ENCODE measurements at regions not wholly inside any gene's neighbourhood (a gene's known extent, or its start where the extent isn't known, plus 50 kb on each side); places are given as distances from the start of the nearest gene placed in this dataset.
A peak's percentile ranks its signal among the peaks of the same experiment; 100 is the strongest.

DNA sequence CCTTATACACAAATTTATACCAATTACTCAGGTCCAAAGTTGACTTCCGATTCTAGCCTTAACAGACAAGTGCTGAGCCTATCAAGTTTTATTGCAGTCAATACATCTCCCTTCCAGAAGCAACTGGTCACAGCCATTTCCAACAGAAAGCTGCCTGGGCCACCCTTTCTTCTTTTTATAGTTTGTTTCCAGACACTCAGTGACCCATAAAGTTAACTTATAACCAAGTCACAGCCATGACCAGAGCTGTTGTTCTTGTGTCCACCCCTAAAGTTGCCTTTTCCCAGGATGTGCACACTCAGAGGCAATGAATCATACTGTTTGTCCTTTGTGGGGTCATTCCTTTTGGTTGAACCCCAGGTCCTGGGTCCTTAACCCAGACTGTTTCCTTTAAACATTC is 89.9 kb downstream of the CD83 start:
- peaks cover 9 to 18% of the 10 kb centered on the region in 2 donors for H3K4me1 Mint-ChIP-seq
- TF ChIP-seq, protein P1, sequence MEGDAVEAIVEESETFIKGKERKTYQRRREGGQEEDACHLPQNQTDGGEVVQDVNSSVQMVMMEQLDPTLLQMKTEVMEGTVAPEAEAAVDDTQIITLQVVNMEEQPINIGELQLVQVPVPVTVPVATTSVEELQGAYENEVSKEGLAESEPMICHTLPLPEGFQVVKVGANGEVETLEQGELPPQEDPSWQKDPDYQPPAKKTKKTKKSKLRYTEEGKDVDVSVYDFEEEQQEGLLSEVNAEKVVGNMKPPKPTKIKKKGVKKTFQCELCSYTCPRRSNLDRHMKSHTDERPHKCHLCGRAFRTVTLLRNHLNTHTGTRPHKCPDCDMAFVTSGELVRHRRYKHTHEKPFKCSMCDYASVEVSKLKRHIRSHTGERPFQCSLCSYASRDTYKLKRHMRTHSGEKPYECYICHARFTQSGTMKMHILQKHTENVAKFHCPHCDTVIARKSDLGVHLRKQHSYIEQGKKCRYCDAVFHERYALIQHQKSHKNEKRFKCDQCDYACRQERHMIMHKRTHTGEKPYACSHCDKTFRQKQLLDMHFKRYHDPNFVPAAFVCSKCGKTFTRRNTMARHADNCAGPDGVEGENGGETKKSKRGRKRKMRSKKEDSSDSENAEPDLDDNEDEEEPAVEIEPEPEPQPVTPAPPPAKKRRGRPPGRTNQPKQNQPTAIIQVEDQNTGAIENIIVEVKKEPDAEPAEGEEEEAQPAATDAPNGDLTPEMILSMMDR (IDR thresholded peaks at IDR 0.05) = no peak
- H3K27ac Mint-ChIP-seq = no peak overlapping the region
- H3K27ac ChIP-seq (ENCODE audit: low read length) = no peak overlapping the region
- no peak overlapping the region for H3K4me3 ChIP-seq (ENCODE audit: low read length)
- ATAC-seq (no peak), DNase-seq (no peak)
- 94% methylated on average over 1 of the region's 1 CpG for WGBS (ENCODE audit: insufficient coverage)
- intact Hi-C loops (cut with micrococcal nuclease) = no loop called here
- H3K9me3 Mint-ChIP-seq = no peaks in the 10 kb centered on the region
- no peaks in the 10 kb centered on the region for H3K36me3 ChIP-seq (ENCODE audit: control insufficient read depth, insufficient read depth, low read length)
- H3K27me3 Mint-ChIP-seq (ENCODE audit: low read depth in 2 of 2) = no peaks in the 10 kb centered on the region
- no peak overlapping the region for H3K4me3 Mint-ChIP-seq
- peaks cover 22% of the 10 kb centered on the region for H3K4me1 ChIP-seq (ENCODE audit: control insufficient read depth, insufficient read depth, low read length)
- no peaks in the 10 kb centered on the region for H3K27me3 ChIP-seq (ENCODE audit: control insufficient read depth, insufficient read depth, low read length)
- H3K36me3 Mint-ChIP-seq = no peaks in the 10 kb centered on the region
- no peaks in the 10 kb centered on the region for H3K9me3 ChIP-seq (ENCODE audit: control insufficient read depth, insufficient read depth, low read length)

- intact Hi-C loops (cut with micrococcal nuclease) = no loop called here
- no peak overlapping the region for H3K27ac ChIP-seq (ENCODE audit: low read length)
- H3K27me3 ChIP-seq (ENCODE audit: control insufficient read depth, insufficient read depth, low read length) = no peaks in the 10 kb centered on the region
- 89% methylated on average over 3 of the region's 3 CpGs for WGBS (ENCODE audit: insufficient coverage)
- H3K36me3 ChIP-seq (ENCODE audit: control insufficient read depth, insufficient read depth, low read length) = no peaks in the 10 kb centered on the region
- H3K4me1 ChIP-seq (ENCODE audit: control insufficient read depth, insufficient read depth, low read length) = peaks cover 22% of the 10 kb centered on the region
- Mint-ChIP-seq H3K4me1 (peaks cover 9 to 18% of the 10 kb centered on the region in 2 donors), H3K27ac (peak overlapping the region; percentile 29 to 54), H3K9me3 (no peaks in the 10 kb centered on the region), H3K4me3 (peak overlapping the region; percentile 65), H3K27me3 (ENCODE audit: low read depth in 2 of 2) (no peaks in the 10 kb centered on the region), H3K36me3 (no peaks in the 10 kb centered on the region)
- H3K4me3 ChIP-seq (ENCODE audit: low read length) = no peak overlapping the region
- DNase-seq = no peak
- TF ChIP-seq, protein P1 (IDR thresholded peaks at IDR 0.05) = no peak
- no peak for ATAC-seq
- no peaks in the 10 kb centered on the region for H3K9me3 ChIP-seq (ENCODE audit: control insufficient read depth, insufficient read depth, low read length)
Observed at GRCh38 chr6:14209000-14209399, 91.4 kb downstream of the CD83 start.

- H3K4me3 ChIP-seq (ENCODE audit: low read length) = peak overlapping the region; percentile 89
- Mint-ChIP-seq H3K36me3 (no peaks in the 10 kb centered on the region), H3K4me3 (peak overlapping the region; percentile 83), H3K4me1 (peaks cover 9 to 18% of the 10 kb centered on the region in 2 donors), H3K27ac (peak overlapping the region; percentile 43 to 86), H3K27me3 (ENCODE audit: low read depth in 2 of 2) (no peaks in the 10 kb centered on the region), H3K9me3 (no peaks in the 10 kb centered on the region)
- 75% methylated on average over 10 of the region's 10 CpGs for WGBS (ENCODE audit: insufficient coverage)
- peaks cover 22% of the 10 kb centered on the region for H3K4me1 ChIP-seq (ENCODE audit: control insufficient read depth, insufficient read depth, low read length)
- TF ChIP-seq, protein P1 (IDR thresholded peaks at IDR 0.05) = no peak
- DNase-seq (peak in 1 of 2 donors; percentile 21), ATAC-seq (no peak)
- H3K9me3 ChIP-seq (ENCODE audit: control insufficient read depth, insufficient read depth, low read length) = no peaks in the 10 kb centered on the region
- intact Hi-C loops (cut with micrococcal nuclease) = loop anchor here (2.0 to 10.0 kb wide), 3 partner anchors 1182 to 1417 kb away; no protein-coding TSS in a partner anchor
- H3K36me3 ChIP-seq (ENCODE audit: control insufficient read depth, insufficient read depth, low read length) = no peaks in the 10 kb centered on the region
- H3K27ac ChIP-seq (ENCODE audit: low read length) = peak overlapping the region; percentile 83
- no peaks in the 10 kb centered on the region for H3K27me3 ChIP-seq (ENCODE audit: control insufficient read depth, insufficient read depth, low read length)
Observed at GRCh38 chr6:14210077-14210476, 92.5 kb downstream of the CD83 start.
